ENCODE measurements at regions not wholly inside any gene's neighbourhood (a gene's known extent, or its start where the extent isn't known, plus 50 kb on each side); places are given as distances from the start of the nearest gene placed in this dataset.
"Not testable (repeated sequence)": the region's sequence is repeated elsewhere in the genome, so short reads cannot be mapped to it uniquely, and the experiment has no call there.

- DNase-seq, result no peak
These were observed 62.1 kb upstream of the TEKT1 start for GRCh38 chr17:6893382-6894205.

DNA sequence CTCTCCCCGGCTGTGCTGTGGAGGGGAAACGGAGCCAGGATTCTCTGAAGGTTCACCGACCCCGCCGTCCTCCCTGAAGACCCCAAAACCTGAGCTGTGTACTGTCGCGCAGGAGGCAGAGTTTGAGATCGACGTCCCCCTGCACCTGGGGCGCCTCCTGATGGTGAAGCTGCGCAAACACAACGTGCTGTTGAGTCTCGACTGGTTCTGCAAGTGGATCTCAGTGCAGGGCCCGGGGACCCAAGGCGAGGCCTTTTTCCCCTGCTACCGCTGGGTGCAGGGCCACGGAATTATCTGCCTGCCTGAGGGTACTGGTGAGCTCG lies 62.6 kb upstream of the TEKT1 start:
- DNase-seq, result no peak

DNA sequence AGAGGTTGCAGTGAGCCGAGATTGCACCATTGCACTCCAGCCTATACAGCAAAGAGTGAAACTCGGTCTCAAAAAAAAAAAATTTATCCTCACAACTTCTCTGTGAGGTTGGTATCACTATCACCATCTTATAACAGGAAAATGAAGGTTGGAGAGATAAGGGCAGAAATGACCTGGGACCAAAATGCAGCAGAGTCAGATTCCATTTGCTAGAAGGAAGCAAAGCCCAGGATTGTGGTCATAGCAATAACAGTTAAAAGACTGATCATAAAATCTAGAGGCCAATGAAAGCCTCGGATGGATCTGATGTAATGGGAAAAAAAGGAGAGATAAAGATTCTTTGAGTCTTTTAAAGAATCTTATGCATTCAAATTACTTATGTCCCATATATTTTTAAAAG lies 69.6 kb upstream of the TEKT1 start:
- no peak for DNase-seq

DNA sequence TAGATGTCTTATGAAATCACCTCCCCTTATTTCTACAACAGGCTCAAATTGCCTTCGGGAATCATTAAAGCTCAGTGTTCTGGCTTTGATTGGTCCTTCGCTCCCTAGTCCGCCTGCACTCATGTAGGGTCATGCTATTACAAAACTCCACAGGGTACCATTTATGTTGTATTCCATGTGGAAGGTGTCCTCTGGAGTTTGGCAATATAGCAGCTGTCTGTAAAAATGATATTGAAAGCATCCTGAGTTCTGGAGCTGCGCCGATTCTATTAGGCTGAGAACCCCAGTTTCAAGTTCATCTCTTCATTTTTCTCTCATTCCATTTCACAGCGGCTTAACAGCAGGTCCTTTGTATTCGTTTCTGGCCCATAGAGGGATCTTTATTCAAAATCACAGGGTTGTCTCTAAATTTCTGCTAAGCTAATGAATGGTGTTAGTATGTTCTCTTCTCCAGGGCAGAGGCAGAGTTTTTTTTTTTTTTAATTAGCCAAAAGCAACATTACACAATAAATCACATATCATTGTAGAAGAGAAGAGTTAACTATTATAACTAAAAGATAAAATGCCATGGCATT lies 71.9 kb upstream of the TEKT1 start:
- DNase-seq, result no peak

DNA sequence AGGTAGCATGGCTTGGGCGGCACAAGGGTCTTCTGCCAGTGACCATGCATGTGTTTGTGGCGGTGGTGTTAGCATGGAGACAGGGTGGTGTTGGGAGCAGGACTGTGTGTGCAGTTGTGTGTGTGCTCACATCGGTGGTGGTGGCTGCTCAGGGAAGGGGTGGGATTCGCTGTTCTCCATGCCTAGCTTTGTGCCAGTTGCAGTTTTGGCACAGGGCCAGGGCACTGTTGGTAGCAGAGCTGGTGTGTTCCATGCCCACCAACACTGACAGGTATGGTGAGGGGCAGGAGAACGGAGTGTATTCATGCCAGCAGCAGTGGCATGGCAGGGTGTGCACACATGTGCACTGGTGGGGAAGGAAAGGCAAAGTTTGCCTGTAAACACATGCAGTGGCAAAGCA lies 77.3 kb upstream of the TEKT1 start:
- no peak for DNase-seq

- DNase-seq, result peak; percentile 54
These were observed 79.6 kb upstream of the TEKT1 start for GRCh38 chr17:6910987-6911603.

DNA sequence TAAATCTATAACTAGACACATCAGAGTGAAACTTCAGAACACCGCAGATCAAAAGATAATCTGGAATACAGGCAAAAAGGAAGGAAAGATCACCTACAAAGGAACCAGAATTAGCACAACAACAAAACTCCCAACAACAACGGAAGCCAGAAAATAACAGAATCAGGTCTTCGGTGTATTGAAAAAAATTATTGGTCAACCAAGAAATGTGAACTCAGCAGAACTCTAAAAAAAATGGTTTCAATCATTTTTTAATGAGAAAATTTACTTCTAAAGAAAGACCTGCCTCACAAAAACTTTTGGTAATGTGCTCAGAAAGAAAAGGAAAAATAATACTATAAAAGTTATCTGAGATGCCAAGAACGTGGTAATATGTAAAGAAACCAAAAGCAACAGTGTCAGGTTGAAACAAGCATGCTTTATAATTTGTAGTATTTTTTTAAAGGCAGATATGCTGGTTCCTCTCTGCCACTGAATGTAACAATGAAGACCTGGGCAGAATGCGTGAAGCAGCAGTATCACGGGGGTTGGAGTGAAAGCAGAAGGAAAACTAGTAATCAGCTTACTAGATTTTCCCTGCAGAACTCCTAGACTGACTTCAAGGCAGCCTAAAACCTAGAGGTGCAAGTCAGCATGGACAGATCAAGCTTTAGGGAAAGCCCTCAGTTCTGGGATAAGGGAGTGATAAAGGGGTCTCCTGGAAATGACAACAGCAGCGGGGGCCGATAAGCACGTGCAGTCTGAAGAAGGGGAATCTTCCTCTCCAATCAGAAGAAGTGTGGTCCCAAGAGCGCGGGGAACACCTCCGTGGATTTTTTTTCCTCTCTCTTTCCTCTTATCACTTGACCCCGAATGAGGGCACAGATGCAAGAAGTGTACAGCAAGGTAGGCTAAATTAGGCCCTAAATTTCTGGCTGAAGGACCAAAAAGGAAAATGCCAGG lies 80.9 kb upstream of the TEKT1 start:
- DNase-seq, result no peak

DNA sequence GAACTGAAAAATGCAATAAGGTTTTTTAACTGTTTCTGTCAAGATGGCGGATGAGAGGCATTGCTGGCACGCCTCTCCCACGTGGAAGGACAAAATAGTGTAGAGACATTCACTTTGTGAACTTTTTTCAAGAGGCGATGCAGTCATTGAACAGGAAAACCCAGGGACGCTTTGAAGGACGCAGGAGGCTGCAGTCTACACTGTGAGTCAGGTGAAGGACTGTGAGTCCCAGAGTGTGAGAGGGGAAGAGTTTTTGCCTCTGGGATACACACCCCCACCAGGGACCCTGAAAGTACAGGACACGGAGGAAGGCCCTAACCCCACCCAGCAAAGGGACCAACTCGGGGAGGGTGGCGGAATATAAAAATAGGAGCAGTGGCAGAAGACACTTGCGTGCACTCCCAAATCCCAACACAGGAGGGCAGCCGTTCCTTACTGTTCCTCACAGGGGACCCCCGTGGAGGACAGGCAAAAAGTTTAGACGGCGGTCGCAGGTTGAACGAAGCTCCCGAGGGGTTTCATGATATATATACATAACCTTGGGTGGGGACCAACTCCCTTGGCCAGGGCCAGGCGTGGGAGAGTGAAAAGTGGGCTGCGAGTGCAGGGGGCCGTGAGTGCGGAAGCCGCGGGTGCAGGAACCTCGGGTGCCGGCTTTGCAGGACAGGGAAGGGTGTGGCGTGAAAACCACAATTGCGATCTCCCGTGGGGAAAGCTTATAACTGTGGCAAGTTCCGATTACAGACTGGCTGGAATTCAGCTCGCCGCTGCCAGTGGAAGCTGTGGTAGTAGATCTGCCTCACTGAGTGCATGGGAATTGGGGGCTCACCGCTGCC lies 82.0 kb upstream of the ALOX12 start:
- peak; percentile 66 for DNase-seq

GRCh38 chr17:6914711-6915110 lies 81.1 kb upstream of the ALOX12 start:
- peak; percentile 8 for DNase-seq

DNA sequence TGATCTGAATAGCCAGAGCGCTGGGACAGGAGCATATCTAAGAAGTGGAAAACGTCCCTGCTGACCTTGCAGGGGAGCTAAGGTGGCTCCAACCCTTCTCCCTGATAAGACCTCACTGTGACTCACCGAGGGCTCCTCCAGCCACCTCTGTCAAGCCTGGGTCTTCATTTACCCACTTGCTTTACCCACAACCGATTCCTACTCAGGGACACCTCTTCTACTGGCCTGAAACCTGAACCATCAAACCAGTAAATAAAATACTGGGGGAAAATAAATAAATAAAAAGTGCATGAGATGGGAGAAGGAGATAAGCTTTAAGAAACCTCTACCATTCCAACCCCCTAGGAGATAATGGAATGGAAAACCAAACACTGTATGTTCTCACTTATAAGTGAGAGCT lies 80.2 kb upstream of the ALOX12 start:
- DNase-seq, result no peak

GRCh38 chr17:6919158-6919557 lies 76.7 kb upstream of the ALOX12 start:
- no peak for DNase-seq

DNA sequence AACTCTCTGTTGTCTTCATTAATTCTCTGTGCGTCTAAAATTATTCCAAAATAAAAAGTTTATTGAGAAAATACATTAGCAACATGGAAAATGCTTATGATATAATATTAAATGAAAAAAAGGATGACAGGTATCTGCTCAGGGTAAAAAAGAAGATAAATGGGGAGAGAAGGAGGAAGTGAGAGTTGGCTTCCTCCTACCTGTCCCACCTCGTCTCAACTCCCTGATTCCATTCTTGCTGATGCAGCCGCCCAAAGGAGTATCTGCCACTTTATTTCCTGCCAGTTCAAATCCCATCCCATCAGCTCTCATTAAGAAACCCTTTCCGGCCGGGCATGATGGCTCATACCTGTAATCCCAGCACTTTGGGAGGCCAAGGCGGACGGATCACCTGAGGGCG lies 72.5 kb upstream of the ALOX12 start:
- no peak for DNase-seq

DNA sequence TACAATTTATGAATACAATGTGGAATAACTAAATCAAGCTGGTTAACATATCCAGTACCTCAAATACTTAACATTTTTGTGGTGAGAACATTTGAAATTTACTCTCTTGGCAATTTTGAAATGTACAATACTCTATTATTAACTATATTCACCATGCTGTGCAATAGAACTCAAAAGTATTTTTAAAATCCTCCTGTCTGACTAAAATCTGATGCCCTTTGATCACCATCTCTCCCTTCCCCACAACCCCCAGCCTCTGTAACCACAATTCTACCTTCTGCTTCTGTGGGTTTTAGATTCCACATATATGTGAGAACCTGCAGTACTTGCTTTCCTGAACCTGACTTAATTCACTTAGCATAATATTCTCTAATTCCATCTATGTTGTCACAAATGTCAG lies 71.6 kb upstream of the ALOX12 start:
- no peak for DNase-seq

DNA sequence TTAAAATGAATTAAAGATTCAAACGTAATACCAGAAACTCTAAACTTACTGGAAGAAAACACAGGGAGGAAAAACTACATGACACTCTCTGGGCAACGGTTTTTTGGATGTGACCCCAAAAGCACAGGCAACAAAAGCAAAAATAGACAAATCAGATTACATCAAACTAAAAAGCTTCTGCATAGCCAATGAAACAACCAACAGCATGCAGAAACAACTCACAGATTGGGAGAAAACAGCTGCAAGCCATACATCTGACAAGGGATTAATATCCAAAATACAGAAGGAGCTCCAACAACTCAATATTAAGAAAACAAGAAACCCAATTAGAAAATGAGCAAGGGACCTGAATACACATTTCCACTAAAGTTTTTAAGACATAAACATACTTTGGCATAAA lies 69.2 kb upstream of the ALOX12 start:
- DNase-seq, result no peak

- DNase-seq, result no peak
These were observed 68.3 kb upstream of the ALOX12 start for GRCh38 chr17:6927290-6928126.

- DNase-seq, result no peak
These were observed 67.7 kb upstream of the ALOX12 start for GRCh38 chr17:6928193-6928592.

- no peak for DNase-seq
These were observed 65.1 kb upstream of the ALOX12 start for GRCh38 chr17:6930749-6931148.

DNA sequence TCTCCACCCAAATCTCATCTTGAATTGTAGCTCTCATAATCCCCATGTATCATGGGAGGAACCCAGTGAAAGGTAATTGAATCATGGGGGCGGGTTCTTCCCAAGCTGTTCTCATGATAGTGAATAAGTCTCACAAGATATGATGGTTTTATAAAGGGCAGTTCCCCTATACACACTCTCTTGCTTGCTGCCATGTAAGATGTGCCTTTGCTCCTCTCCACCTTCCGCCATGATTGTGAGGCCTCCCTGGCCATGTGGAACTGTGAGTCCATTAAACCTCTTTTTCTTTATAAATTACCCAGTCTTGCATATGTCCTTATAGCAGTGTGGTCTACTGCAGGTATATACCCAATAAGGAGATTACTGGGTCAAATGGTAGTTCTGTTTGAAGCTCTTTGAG lies 61.3 kb upstream of the ALOX12 start:
- DNase-seq, result not testable (repeated sequence)

DNA sequence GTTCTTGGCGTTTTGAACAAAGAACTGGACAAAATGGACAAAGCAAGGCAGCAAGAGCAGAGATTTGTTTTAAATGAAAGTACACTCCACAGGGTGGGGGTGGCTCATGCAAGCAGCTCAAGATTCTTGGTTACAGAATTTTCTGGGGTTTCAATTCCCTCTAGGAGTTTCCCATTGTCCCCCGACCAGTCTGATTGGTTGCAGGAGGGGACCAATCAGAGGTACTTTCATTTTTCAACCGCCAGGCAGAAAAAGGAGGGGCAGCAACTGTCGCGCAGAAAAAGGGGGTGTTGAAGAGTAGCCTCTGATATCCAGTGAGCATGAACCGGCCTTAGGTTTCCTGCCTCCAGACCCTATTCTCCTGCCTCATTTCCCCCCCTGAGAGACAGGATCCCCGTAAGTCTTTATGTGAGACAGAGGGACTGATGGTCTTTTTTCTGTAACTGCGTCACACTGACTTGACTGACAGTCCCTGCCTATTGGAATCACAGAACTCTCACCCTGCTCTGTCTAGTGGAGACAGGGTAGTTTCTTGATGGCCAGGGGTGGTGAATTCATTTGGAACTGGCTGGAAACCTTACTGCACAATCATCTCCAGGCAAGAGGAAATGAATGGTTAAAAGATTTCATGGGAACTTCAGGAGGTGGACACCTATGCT lies 59.4 kb upstream of the ALOX12 start:
- DNase-seq, result peak; percentile 14

- DNase-seq, result no peak
These were observed 57.2 kb upstream of the ALOX12 start for GRCh38 chr17:6938637-6939036.

DNA sequence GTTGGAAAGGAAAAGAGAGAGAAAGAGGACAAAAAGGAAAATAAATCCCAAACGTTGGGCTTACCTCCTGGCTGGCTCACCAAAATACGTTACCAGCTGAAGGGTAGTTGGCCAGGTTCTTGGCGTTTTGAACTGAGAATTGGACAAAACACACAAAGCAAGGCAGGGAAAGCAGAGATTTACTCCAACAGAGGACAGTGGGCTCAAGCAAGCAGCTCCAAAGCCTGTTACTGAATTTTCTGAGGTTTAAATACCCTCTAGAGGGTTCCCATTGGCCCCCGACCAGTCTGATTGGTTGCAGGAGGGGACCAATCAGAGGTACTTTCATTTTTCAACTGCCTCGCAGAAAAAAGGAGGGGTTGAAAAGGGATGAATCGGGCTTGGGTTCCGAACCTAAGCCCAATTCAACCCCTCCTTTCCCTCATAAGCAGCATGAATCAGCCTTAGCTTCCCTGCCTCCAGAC lies 55.6 kb upstream of the ALOX12 start:
- no peak for DNase-seq

Data from CD4-positive, alpha-beta T cell treated with Interleukin-4 for 4 hours (primary cell).